H9 (cell line): ENCODE measurements at regions not wholly inside any gene's neighbourhood (a gene's known extent, or its start where the extent isn't known, plus 50 kb on each side); places are given as distances from the start of the nearest gene placed in this dataset.

Source experiments
- DNase-seq: peaks from one replicate; pipeline ENCODE4 v3.0.0-alpha.2; 2017
- H2AFZ ChIP-seq: one replicate; pipeline ENCODE4 v1.6.1; 2013; ENCODE audit warnings: mild to moderate bottlenecking, low read length, control low read depth, moderate library complexity
- H2AK5ac ChIP-seq: 2 replicates; pipeline ENCODE4 v1.6.1; 2013; ENCODE audit warnings: low read length, control low read depth, mixed read lengths; ENCODE audit not compliant: insufficient read length
- H2BK120ac ChIP-seq: one replicate; pipeline ENCODE4 v1.6.1; 2013; ENCODE audit warnings: low read depth, mild to moderate bottlenecking, low read length, control low read depth, inconsistent platforms; ENCODE audit not compliant: poor library complexity, severe bottlenecking
- H2BK12ac ChIP-seq: 2 replicates; pipeline ENCODE4 v1.6.1; 2013; ENCODE audit warnings: low read length, control low read depth, mixed read lengths, low read depth; ENCODE audit not compliant: insufficient read length
- H2BK15ac ChIP-seq: 2 replicates; pipeline ENCODE4 v1.6.1; 2013; ENCODE audit warnings: low read depth, low read length, control low read depth
- H2BK20ac ChIP-seq: one replicate; pipeline ENCODE4 v1.6.1; 2013; ENCODE audit warnings: low read depth, mild to moderate bottlenecking, low read length, control low read depth, inconsistent platforms; ENCODE audit not compliant: poor library complexity, severe bottlenecking
- H2BK5ac ChIP-seq: 2 replicates; pipeline ENCODE4 v1.6.1; 2013; ENCODE audit warnings: low read length, control low read depth, mixed read lengths; ENCODE audit not compliant: insufficient read length
- H3K14ac ChIP-seq: 2 replicates; pipeline ENCODE4 v1.6.1; 2013; ENCODE audit warnings: low read length, control low read depth; ENCODE audit not compliant: insufficient read depth
- H3K18ac ChIP-seq: 2 replicates; pipeline ENCODE4 v1.6.1; 2013; ENCODE audit warnings: low read depth, mild to moderate bottlenecking, mixed read lengths, low read length, control low read depth; ENCODE audit not compliant: insufficient read length
- H3K23ac ChIP-seq: 2 replicates; pipeline ENCODE4 v1.6.1; 2013; ENCODE audit warnings: low read length, control low read depth, mixed read lengths, low read depth; ENCODE audit not compliant: insufficient read length
- H3K23me2 ChIP-seq: 2 replicates; pipeline ENCODE4 v1.6.1; 2013; ENCODE audit warnings: low read depth, mild to moderate bottlenecking, mixed read lengths, low read length, control low read depth; ENCODE audit not compliant: insufficient read length, poor library complexity, severe bottlenecking
- H3K27ac ChIP-seq: 2 replicates; pipeline ENCODE4 v1.5.1; 2013; ENCODE audit warnings: low read length, control low read depth, mixed read lengths, low read depth; ENCODE audit not compliant: insufficient read length
- H3K27me3 ChIP-seq: 2 replicates; pipeline ENCODE4 v1.6.1; 2013; ENCODE audit warnings: low read length, control low read depth, inconsistent platforms; ENCODE audit not compliant: insufficient read depth
- H3K4ac ChIP-seq: 2 replicates; pipeline ENCODE4 v1.6.1; 2013; ENCODE audit warnings: low read depth, mild to moderate bottlenecking, control low read depth, inconsistent platforms, low read length, moderate library complexity
- H3K4me1 ChIP-seq: 2 replicates; pipeline ENCODE4 v1.6.1; 2013; ENCODE audit warnings: low read length, control low read depth, inconsistent platforms; ENCODE audit not compliant: insufficient read depth
- H3K4me2 ChIP-seq: 2 replicates; pipeline ENCODE4 v1.6.1; 2013; ENCODE audit warnings: low read length, control low read depth, mixed read lengths; ENCODE audit not compliant: insufficient read length, insufficient read depth
- H3K56ac ChIP-seq: 2 replicates; pipeline ENCODE4 v1.6.1; 2013; ENCODE audit warnings: low read depth, mild to moderate bottlenecking, mixed read lengths, low read length, control low read depth; ENCODE audit not compliant: insufficient read length
- H3K79me1 ChIP-seq: 2 replicates; pipeline ENCODE4 v1.6.1; 2013; ENCODE audit warnings: low read depth, mild to moderate bottlenecking, moderate library complexity, low read length, control low read depth, inconsistent platforms; ENCODE audit not compliant: insufficient read depth, poor library complexity, severe bottlenecking
- H3K79me2 ChIP-seq: 2 replicates; pipeline ENCODE4 v1.6.1; 2013; ENCODE audit warnings: low read length, control low read depth, inconsistent platforms; ENCODE audit not compliant: insufficient read depth
- H3K9ac ChIP-seq: 2 replicates; pipeline ENCODE4 v1.6.1; 2013; ENCODE audit warnings: low read length, control low read depth, mixed read lengths; ENCODE audit not compliant: insufficient read length; ENCODE audit errors: extremely low read depth
- H3K9me3 ChIP-seq: one replicate; pipeline ENCODE4 v1.6.1; 2013; ENCODE audit warnings: low read depth, low read length, inconsistent platforms; ENCODE audit not compliant: control insufficient read depth
- H3T11ph ChIP-seq: one replicate; pipeline ENCODE4 v1.6.1; 2013; ENCODE audit warnings: mild to moderate bottlenecking, low read length, control low read depth, inconsistent platforms
- H4K20me1 ChIP-seq: one replicate; pipeline ENCODE4 v1.6.1; 2013; ENCODE audit not compliant: control insufficient read depth, insufficient read length, insufficient read depth
- H4K5ac ChIP-seq: 2 replicates; pipeline ENCODE4 v1.6.1; 2013; ENCODE audit warnings: low read depth, mild to moderate bottlenecking, mixed read lengths, low read length, control low read depth; ENCODE audit not compliant: insufficient read length
- H4K8ac ChIP-seq: replicated peaks from 2 replicates; pipeline ENCODE4 v1.6.1; 2013; ENCODE audit warnings: low read length, control low read depth, mixed read lengths, low read depth; ENCODE audit not compliant: insufficient read length
- H4K91ac ChIP-seq: 2 replicates; pipeline ENCODE4 v1.6.1; 2013; ENCODE audit warnings: low read depth, mild to moderate bottlenecking, moderate library complexity, mixed read lengths, low read length, control low read depth; ENCODE audit not compliant: insufficient read length
- H3K27ac Mint-ChIP-seq, 3 experiments: 2 replicates in 2 of 3; 3 replicates in 1 of 3; pipeline ENCODE4 v1.8.0; 2020 to 2021; ENCODE audit warnings: mixed read lengths in 3 of 3, mild to moderate bottlenecking in 1 of 3, moderate library complexity in 1 of 3
- H3K27me3 Mint-ChIP-seq: 2 replicates; pipeline ENCODE4 v1.8.0; 2021; ENCODE audit warnings: low read depth, mild to moderate bottlenecking, moderate library complexity, mixed read lengths
- H3K36me3 Mint-ChIP-seq, 3 experiments: 2 replicates in 2 of 3; 3 replicates in 1 of 3; pipeline ENCODE4 v1.8.0; 2020 to 2021; ENCODE audit warnings: low read depth in 3 of 3, mixed read lengths in 3 of 3; ENCODE audit not compliant: insufficient read depth in 1 of 3
- H3K4me1 Mint-ChIP-seq, 2 experiments: 2 replicates each; pipeline ENCODE4 v1.8.0; 2020; ENCODE audit warnings: mixed read lengths in 2 of 2
- H3K4me3 Mint-ChIP-seq, 2 experiments: 2 replicates in 1 of 2; 3 replicates in 1 of 2; pipeline ENCODE4 v1.8.0; 2020 to 2021; ENCODE audit warnings: mild to moderate bottlenecking in 2 of 2, mixed read lengths in 2 of 2, moderate library complexity in 1 of 2
- H3K9me3 Mint-ChIP-seq, 2 experiments: 2 replicates in 1 of 2; 3 replicates in 1 of 2; pipeline ENCODE4 v1.8.0; 2020; ENCODE audit warnings: mild to moderate bottlenecking in 2 of 2, mixed read lengths in 2 of 2, moderate library complexity in 1 of 2
- WGBS: extraction: QIAGEN DNeasy Blood & Tissue Kit; methylation state at CpG from one replicate; pipeline ENCODE4 v1.1.7; 2013; ENCODE audit warnings: missing lambda C conversion rate, low lambda C conversion rate, mixed read lengths; ENCODE audit not compliant: insufficient read length; ENCODE audit errors: extremely low coverage; 5-methylcytosine and 5-hydroxymethylcytosine counted together
- TF ChIP-seq, protein P1 (sequence below): fragments of 200-600 bp; sonication (generic); conservative IDR thresholded peaks from 3 replicates; pipeline ENCODE4 v1.8.0; 2021; ENCODE audit warnings: antibody characterized with exemption, mild to moderate bottlenecking

- no peaks in the 10 kb centered on the region for H3K9me3 ChIP-seq
- no peak overlapping the region for H3K27ac ChIP-seq
- H3K36me3 Mint-ChIP-seq, result peaks cover 0 to 8% (median 0%) of the 10 kb centered on the region in 3 experiments; a peak in 3 of 7 replicates
- no CpG with 5 or more reads among the region's 3 CpGs for WGBS
- no peak overlapping the region for H3K9ac ChIP-seq
- no peaks in the 10 kb centered on the region for H3K27me3 Mint-ChIP-seq
- H2BK12ac ChIP-seq, result no peak overlapping the region
- H3K9me3 Mint-ChIP-seq, result peaks cover 7% of the 10 kb centered on the region in 2 experiments; a peak in 4 of 5 replicates
- no peak overlapping the region for H4K8ac ChIP-seq
- H3K23me2 ChIP-seq, result no peaks in the 10 kb centered on the region
- no peak overlapping the region for H2BK120ac ChIP-seq
- H2BK15ac ChIP-seq, result no peak overlapping the region
- H2AFZ ChIP-seq, result no peak overlapping the region
- H3K56ac ChIP-seq, result no peak overlapping the region
- H3K4me1 Mint-ChIP-seq, result peaks cover 15 to 17% of the 10 kb centered on the region in 2 experiments
- no peak overlapping the region for H3K23ac ChIP-seq
- H3K79me2 ChIP-seq, result no peaks in the 10 kb centered on the region
- TF ChIP-seq, protein P1, sequence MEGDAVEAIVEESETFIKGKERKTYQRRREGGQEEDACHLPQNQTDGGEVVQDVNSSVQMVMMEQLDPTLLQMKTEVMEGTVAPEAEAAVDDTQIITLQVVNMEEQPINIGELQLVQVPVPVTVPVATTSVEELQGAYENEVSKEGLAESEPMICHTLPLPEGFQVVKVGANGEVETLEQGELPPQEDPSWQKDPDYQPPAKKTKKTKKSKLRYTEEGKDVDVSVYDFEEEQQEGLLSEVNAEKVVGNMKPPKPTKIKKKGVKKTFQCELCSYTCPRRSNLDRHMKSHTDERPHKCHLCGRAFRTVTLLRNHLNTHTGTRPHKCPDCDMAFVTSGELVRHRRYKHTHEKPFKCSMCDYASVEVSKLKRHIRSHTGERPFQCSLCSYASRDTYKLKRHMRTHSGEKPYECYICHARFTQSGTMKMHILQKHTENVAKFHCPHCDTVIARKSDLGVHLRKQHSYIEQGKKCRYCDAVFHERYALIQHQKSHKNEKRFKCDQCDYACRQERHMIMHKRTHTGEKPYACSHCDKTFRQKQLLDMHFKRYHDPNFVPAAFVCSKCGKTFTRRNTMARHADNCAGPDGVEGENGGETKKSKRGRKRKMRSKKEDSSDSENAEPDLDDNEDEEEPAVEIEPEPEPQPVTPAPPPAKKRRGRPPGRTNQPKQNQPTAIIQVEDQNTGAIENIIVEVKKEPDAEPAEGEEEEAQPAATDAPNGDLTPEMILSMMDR, result no peak
- H4K20me1 ChIP-seq, result no peaks in the 10 kb centered on the region
- H3K4me3 Mint-ChIP-seq, result no peak overlapping the region
- no peak for DNase-seq
- H2BK20ac ChIP-seq, result no peak overlapping the region
- no peaks in the 10 kb centered on the region for H3K79me1 ChIP-seq
- H3K4ac ChIP-seq, result no peak overlapping the region
- H4K5ac ChIP-seq, result no peak overlapping the region
- H3K4me2 ChIP-seq, result no peak overlapping the region
- H3T11ph ChIP-seq, result no peak overlapping the region
- no peaks in the 10 kb centered on the region for H3K27me3 ChIP-seq
- no peak overlapping the region for H3K18ac ChIP-seq
- H3K4me1 ChIP-seq, result 0 out of 2 replicates have a peak, but pooled peaks cover 3% of the 10 kb centered on the region
- H2BK5ac ChIP-seq, result no peak overlapping the region
- no peak overlapping the region for H3K14ac ChIP-seq
- no peak overlapping the region for H2AK5ac ChIP-seq
- H4K91ac ChIP-seq, result no peak overlapping the region
- peak overlapping the region; percentile 14 to 29 (median 24); a peak in 4 of 7 replicates for H3K27ac Mint-ChIP-seq
Observed at GRCh38 chr9:74322661-74323314, 174.3 kb upstream of the RORB start.
